GM12892 (cell line): ENCODE measurements at regions not wholly inside any gene's neighbourhood (a gene's known extent, or its start where the extent isn't known, plus 50 kb on each side); places are given as distances from the start of the nearest gene placed in this dataset.

Experiments
- DNase-seq: peaks from one replicate; pipeline ENCODE4 v3.0.0; 2011; ENCODE audit not compliant: insufficient read length
- FAIRE-seq: peaks from 2 replicates; lab custom pipeline; 2011; peaks lifted over from hg19 to GRCh38; lab: Jason Lieb, UNC
- POLR2A ChIP-seq: IDR thresholded peaks from 2 replicates; pipeline ENCODE4 v1.6.1; 2011; ENCODE audit warnings: low read depth, low read length, control low read depth
- POLR2AphosphoS5 ChIP-seq: IDR thresholded peaks from 2 replicates; pipeline ENCODE4 v1.6.1; 2011; ENCODE audit warnings: low read depth, low read length, control low read depth
- TAF1 ChIP-seq: IDR thresholded peaks from 2 replicates; pipeline ENCODE4 v1.6.1; 2011; ENCODE audit warnings: low read depth, mild to moderate bottlenecking, control low read depth, low read length, borderline replicate concordance

DNA sequence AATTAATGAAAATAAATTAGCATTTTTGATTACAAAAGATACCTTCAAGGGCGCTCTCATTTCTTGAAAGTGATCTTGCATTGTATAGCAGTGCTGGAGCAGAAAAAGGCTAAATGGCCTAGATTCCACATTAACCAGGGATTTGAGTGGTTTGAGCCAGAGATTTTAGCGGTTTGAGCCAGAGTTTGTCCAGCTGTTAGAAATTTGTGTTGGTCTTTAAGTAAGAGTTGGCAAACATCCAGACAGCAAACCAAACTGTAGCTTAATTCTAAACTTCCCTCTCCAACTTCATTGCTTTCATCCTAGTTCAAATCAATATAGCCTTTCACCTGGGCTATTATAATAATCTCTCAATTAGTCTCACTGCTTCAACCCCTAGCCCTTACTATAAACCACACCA is 351.7 kb downstream of the IGSF11 start:
- no peak for DNase-seq
- TF ChIP-seq TAF1 = no peak
- no peak for TF ChIP-seq POLR2A
- TF ChIP-seq POLR2AphosphoS5 = no peak
- FAIRE-seq = no peak

DNA sequence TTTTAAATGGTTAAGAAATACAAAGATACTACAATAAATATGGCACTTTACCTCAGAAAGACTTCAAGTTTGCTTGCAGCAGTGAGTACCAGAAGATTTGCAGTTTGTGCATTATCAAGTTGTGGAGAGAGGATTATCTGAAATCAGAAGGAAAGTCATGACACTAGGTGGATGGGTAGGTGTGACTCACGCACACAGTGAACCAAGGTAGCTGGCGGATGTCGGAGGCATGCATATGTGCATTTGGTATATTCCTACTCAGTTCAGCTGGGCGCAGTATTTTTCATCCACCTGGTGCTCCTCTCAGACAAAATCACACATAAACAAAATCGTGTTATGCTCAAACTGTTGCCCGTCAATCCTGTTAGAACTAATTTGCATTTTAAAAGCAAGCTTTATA is 351.0 kb downstream of the IGSF11 start:
- DNase-seq (no peak), FAIRE-seq (no peak)
- TF ChIP-seq POLR2AphosphoS5 = no peak
- TF ChIP-seq POLR2A = no peak
- no peak for TF ChIP-seq TAF1

DNA sequence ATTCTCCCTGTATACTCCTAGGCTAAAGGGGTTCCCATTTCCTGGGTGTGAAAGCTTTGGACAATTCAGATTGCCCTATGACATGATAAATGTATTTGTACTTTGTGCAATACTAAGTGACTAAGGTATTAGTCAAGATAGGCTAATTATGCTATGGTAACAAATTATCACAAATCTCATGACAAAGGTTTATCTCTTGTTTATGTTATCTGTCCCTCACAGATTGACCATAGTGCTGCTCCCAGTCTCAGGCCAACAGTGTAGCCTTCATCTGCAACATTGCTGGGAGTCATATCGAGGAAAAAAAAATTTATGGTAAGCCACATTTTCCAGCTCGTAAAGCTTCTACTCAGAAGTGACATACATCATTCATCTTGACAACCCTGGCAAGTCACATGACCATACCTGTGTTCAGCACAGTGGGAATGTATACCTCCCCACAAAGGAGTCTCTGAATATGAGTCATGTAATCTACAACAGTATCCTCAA is 346.2 kb downstream of the IGSF11 start:
- TF ChIP-seq TAF1 (no peak), POLR2AphosphoS5 (no peak), POLR2A (no peak)
- FAIRE-seq (no peak), DNase-seq (no peak)

DNA sequence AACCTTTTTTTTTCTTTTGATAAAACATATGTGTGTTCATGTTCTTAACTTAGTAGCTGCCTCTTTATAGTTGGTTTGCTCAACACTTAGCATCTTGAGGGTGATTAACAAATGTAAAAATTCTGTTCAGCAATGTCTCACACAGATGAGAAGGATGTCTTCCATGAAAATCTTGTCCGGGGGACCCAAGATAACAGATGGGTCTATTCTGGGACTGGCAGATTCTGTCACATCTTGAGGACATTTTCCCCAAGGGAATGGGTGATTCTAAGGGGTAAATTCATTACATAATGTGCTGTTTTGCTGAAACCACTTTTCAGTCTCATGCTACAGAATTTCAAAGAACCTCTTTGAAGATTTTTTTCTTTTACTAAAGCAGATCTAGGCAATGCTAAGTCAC is 342.2 kb downstream of the IGSF11 start:
- FAIRE-seq = no peak
- no peak for DNase-seq
- TF ChIP-seq POLR2A (no peak), POLR2AphosphoS5 (no peak), TAF1 (no peak)

DNA sequence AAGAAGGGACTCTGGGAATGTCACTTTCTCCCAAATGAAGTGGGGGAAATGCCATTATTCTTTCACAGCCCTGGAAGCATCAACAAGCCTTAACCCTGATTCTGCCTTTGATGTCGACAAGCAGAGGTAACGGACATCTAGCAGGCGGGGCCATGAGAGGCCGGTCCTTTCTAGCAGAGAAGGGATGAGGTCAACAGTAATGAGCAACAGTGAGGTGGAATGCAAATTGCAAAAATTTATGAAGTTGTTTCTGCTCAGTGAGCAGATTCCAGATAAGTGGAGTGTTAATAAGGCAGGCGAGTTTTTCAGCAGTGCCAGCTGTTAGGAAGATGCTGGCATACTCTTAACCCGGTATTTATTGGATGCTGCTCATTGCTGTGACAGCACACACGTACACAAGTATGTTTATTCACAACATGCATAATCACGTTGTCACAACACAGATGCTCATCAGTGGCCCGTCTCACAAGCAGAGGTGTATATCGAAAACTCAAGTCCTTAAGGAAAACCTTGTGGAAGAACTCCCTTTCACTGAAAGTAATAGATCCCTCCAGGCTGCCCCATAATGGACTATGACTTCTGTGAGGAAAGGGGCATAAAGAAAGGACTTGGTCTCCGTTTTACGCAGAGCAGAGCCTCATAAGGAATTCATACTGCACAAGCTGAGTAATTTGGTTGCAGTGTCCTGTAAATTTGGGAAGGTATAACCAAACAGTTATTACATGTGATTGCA is 329.0 kb downstream of the IGSF11 start:
- TF ChIP-seq POLR2A (no peak), POLR2AphosphoS5 (no peak), TAF1 (no peak)
- DNase-seq = no peak
- peak; percentile 27 for FAIRE-seq

DNA sequence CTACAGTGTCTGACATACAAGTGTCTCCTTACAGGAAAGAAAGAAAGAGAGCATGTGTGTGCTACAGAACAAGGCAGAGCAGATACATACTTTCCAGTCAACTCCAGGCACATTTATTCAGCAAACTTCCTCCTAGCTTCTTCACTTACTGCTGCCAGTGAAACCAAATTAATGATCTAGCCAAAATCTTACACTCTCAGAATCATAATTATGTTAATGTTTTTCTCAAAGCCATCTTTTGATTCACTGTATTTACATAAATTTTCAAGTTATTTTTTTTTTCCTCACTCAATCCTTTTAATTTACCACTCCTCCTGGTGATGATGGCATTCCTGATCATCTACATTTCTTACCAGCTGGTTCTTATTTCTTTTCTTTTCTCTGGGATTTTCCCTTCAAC is 326.7 kb downstream of the IGSF11 start:
- FAIRE-seq (no peak), DNase-seq (no peak)
- TF ChIP-seq TAF1 (no peak), POLR2AphosphoS5 (no peak), POLR2A (no peak)

DNA sequence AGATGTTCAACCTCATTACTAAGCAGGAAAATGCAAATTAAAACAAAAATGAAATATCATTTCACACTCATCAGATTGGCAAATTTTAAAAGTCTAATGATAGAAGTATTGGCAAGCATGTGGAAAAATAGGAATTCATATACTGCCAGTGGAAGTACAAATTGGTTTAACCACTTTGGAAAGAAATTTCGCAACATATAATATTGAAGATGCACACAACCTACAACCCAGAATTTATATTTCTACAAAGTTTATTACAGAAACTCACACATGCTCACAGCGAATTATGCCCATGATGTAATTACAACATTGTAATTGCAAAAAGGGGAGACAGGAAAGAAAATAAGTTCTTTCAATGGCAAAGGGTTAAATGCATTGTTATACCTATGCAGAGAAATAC is 324.1 kb downstream of the IGSF11 start:
- TF ChIP-seq TAF1 (no peak), POLR2AphosphoS5 (no peak), POLR2A (no peak)
- FAIRE-seq = no peak
- DNase-seq = no peak

DNA sequence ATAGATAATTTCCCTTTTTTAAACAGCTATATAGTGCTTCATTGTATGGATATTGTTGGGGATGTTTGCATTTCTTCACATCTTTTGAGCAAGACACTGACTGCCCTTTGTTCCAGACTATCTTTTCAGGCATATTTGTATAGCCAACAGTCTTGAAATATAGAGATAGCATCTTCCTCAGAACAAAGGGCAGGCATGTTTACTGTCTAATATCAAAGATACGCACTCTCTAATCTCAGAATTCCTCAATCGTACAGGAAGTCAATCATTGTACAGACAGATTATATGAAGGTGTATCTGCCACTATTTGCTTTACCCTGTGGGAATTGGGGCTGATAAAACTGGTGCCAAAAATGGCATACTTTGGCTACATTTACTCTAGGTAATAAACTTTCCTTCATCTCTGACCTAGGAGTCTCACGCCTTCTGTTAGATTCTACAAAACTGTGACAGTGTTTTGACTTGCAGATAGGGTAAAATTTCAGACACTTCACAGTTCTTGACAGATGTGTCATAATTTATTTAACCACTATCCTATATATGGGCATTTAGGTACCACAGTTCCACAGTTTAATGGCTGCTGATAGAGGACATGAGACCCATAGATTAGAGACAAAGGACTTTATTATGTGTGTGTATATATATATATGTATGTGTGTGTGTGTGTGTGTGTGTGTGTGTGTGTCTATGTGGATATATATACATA is 321.0 kb downstream of the IGSF11 start:
- no peak for TF ChIP-seq TAF1
- no peak for TF ChIP-seq POLR2AphosphoS5
- no peak for TF ChIP-seq POLR2A
- DNase-seq (no peak), FAIRE-seq (no peak)

DNA sequence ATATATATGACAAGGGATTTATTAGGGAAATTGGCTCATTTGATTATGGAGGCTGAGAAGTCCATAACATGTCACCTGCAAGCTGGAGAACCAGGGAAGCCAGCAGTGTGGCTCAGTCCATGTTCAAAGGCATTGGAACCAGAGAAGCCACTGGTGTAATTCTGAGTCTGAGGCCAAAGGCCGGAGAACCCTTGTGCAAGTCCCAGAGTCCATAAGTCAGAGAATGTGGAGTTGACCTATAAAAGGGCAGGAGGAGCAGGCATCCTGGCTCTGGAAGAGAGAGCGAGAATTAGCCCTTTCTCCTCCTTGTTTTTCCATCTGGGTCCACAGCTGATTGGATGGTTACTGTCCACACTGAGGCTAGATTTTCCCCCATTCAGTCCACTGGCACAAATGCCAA is 319.8 kb downstream of the IGSF11 start:
- DNase-seq (no peak), FAIRE-seq (no peak)
- TF ChIP-seq TAF1 = no peak
- no peak for TF ChIP-seq POLR2A
- no peak for TF ChIP-seq POLR2AphosphoS5

DNA sequence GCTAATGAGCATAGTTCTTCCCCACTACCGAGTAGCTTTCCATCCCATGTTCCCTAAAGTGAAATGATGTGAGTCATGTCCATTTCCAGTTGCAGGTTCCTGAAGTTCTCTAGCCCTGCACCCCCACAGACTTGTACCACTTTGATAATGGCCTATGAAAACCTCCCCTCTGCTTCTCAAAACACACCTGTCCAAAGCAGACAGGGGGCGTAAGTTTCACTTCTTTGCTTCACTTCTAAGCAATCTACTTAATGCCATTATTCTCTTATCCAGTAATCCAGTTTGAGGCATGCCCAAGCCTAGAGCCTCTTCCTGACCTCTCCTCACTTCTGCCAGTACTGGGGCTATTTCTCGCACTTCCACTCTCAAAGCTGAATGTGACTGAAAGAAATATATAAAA is 305.1 kb downstream of the IGSF11 start:
- TF ChIP-seq POLR2AphosphoS5 (no peak), POLR2A (no peak), TAF1 (no peak)
- FAIRE-seq (no peak), DNase-seq (no peak)

DNA sequence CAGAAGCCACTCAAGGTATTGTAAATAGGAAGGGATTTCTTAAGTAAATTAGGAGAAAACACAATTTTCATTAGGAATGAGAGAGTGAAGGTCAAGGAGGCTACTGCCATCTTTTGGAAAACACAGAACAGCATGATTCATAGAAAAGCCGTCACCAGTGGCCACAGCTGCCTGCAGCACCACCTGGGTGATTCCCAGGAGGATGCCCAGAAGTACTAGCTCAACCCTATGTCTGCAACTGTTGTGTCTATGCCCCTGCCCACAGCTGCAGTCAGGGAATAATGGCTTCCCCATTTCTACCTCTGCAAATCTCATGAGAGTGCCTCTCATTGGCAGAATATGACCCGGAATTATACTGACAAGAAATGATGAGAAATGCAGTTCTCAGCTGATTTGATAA is 300.0 kb downstream of the IGSF11 start:
- DNase-seq (no peak), FAIRE-seq (no peak)
- no peak for TF ChIP-seq POLR2A
- TF ChIP-seq POLR2AphosphoS5 = no peak
- TF ChIP-seq TAF1 = no peak

DNA sequence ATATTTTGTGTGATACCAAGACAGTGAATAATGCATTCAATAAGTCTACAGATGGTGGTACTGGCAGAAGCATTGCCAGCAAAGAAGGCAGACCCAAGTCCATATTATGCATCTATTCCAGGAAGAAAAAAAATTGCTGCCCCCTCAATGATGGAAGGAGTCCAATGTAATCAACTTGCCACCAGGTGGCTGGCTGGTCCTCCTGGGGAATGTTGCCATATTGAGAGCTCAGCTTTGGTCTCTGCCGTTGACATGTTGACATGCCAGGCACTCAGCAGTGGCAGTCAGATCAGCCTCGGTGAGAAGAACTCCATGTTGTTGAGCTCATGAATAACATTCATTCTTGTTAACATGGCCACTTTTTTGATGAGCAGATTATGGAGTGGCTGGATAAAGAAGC is 298.5 kb downstream of the IGSF11 start:
- TF ChIP-seq POLR2A (no peak), TAF1 (no peak), POLR2AphosphoS5 (no peak)
- DNase-seq = no peak
- FAIRE-seq = no peak
